SK-N-SH treated with all-trans-retinoic acid at 6 μM for 48 hours (cell line): ENCODE measurements at regions not wholly inside any gene's neighbourhood (a gene's known extent, or its start where the extent isn't known, plus 50 kb on each side); places are given as distances from the start of the nearest gene placed in this dataset.

Experiments
- ATAC-seq: fragments of 200-7000 bp; cut with Tn5 transposase; 3 replicates; pipeline ENCODE4 v1.9.1; 2020; ENCODE audit warnings: mild to moderate bottlenecking, moderate library complexity
- BACH2 ChIP-seq: fragments of 250-450 bp; sonication (Bioruptor Pico); IDR thresholded peaks from 2 replicates; pipeline ENCODE4 v1.9.0; 2021; ENCODE audit warnings: mild to moderate bottlenecking, borderline replicate concordance
- CSDC2 ChIP-seq: fragments of 250-450 bp; sonication (Bioruptor Pico); IDR thresholded peaks from 2 replicates; pipeline ENCODE4 v1.5.0; 2020; ENCODE audit warnings: mild to moderate bottlenecking, moderate library complexity
- CSRNP3 ChIP-seq: fragments of 250-450 bp; sonication (Bioruptor Pico); IDR thresholded peaks from 2 replicates; pipeline ENCODE4 v1.5.1; 2021; ENCODE audit warnings: mild to moderate bottlenecking, moderate library complexity
- ESRRG ChIP-seq: fragments of 250-450 bp; sonication (Bioruptor Pico); IDR thresholded peaks from 2 replicates; pipeline ENCODE4 v1.6.1; 2021; ENCODE audit warnings: mild to moderate bottlenecking
- GLIS3 ChIP-seq: fragments of 250-450 bp; sonication (Bioruptor Pico); IDR thresholded peaks from 2 replicates; pipeline ENCODE4 v1.5.0; 2020; ENCODE audit warnings: mild to moderate bottlenecking, moderate library complexity
- ISL1 ChIP-seq: fragments of 250-450 bp; sonication (Bioruptor Pico); IDR thresholded peaks from 2 replicates; pipeline ENCODE4 v2.1.2; 2022; ENCODE audit warnings: mild to moderate bottlenecking, moderate library complexity
- OSR1 ChIP-seq: fragments of 250-450 bp; sonication (Bioruptor Pico); IDR thresholded peaks from 2 replicates; pipeline ENCODE4 v1.8.0; 2022; ENCODE audit warnings: moderate library complexity, mild to moderate bottlenecking, inconsistent platforms
- PATZ1 ChIP-seq: fragments of 250-450 bp; sonication (Bioruptor Pico); IDR thresholded peaks from 2 replicates; pipeline ENCODE4 v1.8.0; 2020; ENCODE audit warnings: mild to moderate bottlenecking, moderate library complexity, borderline replicate concordance
- PPARA ChIP-seq: fragments of 250-450 bp; sonication (Bioruptor Pico); IDR thresholded peaks from 2 replicates; pipeline ENCODE4 v1.5.0; 2020; ENCODE audit warnings: mild to moderate bottlenecking, borderline replicate concordance
- RARB ChIP-seq: fragments of 250-450 bp; sonication (Bioruptor Pico); IDR thresholded peaks from 2 replicates; pipeline ENCODE4 v1.8.0; 2021; ENCODE audit warnings: mild to moderate bottlenecking, moderate library complexity
- SNAI2 ChIP-seq: fragments of 250-450 bp; sonication (Bioruptor Pico); IDR thresholded peaks from 2 replicates; pipeline ENCODE4 v1.5.0; 2020; ENCODE audit warnings: mild to moderate bottlenecking, moderate library complexity
- TCF4 ChIP-seq: fragments of 250-450 bp; sonication (Bioruptor Pico); IDR thresholded peaks from 2 replicates; pipeline ENCODE4 v1.8.0; 2021; ENCODE audit warnings: mild to moderate bottlenecking, moderate library complexity, borderline replicate concordance
- TOX ChIP-seq: fragments of 250-450 bp; sonication (Bioruptor Pico); IDR thresholded peaks from 2 replicates; pipeline ENCODE4 v1.8.0; 2021; ENCODE audit warnings: mild to moderate bottlenecking, moderate library complexity, borderline replicate concordance
- TSHZ2 ChIP-seq: fragments of 250-450 bp; sonication (Bioruptor Pico); IDR thresholded peaks from 2 replicates; pipeline ENCODE4 v1.5.0; 2020; ENCODE audit warnings: mild to moderate bottlenecking, moderate library complexity
- ZC3H10 ChIP-seq: fragments of 250-450 bp; sonication (Bioruptor Pico); IDR thresholded peaks from 2 replicates; pipeline ENCODE4 v1.5.1; 2021; ENCODE audit warnings: mild to moderate bottlenecking, moderate library complexity
- ZFP3 ChIP-seq: fragments of 250-450 bp; sonication (Bioruptor Pico); IDR thresholded peaks from 2 replicates; pipeline ENCODE4 v1.5.0; 2020; ENCODE audit warnings: mild to moderate bottlenecking, moderate library complexity
- ZFP30 ChIP-seq: fragments of 450-650 bp; formaldehyde crosslinking; IDR thresholded peaks from 2 replicates; pipeline ENCODE4 v1.5.0; 2022; ENCODE audit warnings: mild to moderate bottlenecking, moderate library complexity
- ZNF565 ChIP-seq: fragments of 450-650 bp; formaldehyde crosslinking; conservative IDR thresholded peaks from 2 replicates; pipeline ENCODE4 v1.5.0; 2020; ENCODE audit warnings: low read depth, mild to moderate bottlenecking, moderate library complexity
- ZNF70 ChIP-seq: fragments of 450-650 bp; formaldehyde crosslinking; IDR thresholded peaks from 2 replicates; pipeline ENCODE4 v1.5.0; 2020; ENCODE audit warnings: mild to moderate bottlenecking, moderate library complexity
- ZNF8 ChIP-seq: fragments of 450-650 bp; formaldehyde crosslinking; IDR thresholded peaks from 2 replicates; pipeline ENCODE4 v1.5.0; 2020; ENCODE audit warnings: mild to moderate bottlenecking, moderate library complexity

GRCh38 chr2:158917121-158917520 lies 51.3 kb upstream of the TANC1 start:
- ATAC-seq, result no peak
- TF ChIP-seq SNAI2 (no peak), ZC3H10 (CRISPR knock-in tag) (no peak), PATZ1 (CRISPR knock-in tag) (no peak), TCF4 (CRISPR knock-in tag) (no peak), TOX (CRISPR knock-in tag) (no peak), CSDC2 (CRISPR knock-in tag) (no peak), BACH2 (no peak), OSR1 (CRISPR knock-in tag) (no peak), GLIS3 (CRISPR knock-in tag) (no peak), ZFP30 (CRISPR knock-in tag) (no peak), ISL1 (CRISPR knock-in tag) (no peak), ZNF565 (no peak), ZFP3 (no peak), ZNF8 (CRISPR knock-in tag) (no peak), ZNF70 (CRISPR knock-in tag) (no peak), TSHZ2 (CRISPR knock-in tag) (no peak), ESRRG (CRISPR knock-in tag) (no peak)

- TF ChIP-seq PATZ1 (CRISPR knock-in tag), result no peak
- no peak for TF ChIP-seq ZNF8 (CRISPR knock-in tag)
- TF ChIP-seq ESRRG (CRISPR knock-in tag), result no peak
- no peak for TF ChIP-seq ZNF70 (CRISPR knock-in tag)
- TF ChIP-seq OSR1 (CRISPR knock-in tag), result no peak
- TF ChIP-seq PPARA, result no peak
- TF ChIP-seq TSHZ2 (CRISPR knock-in tag), result no peak
- no peak for TF ChIP-seq ZC3H10 (CRISPR knock-in tag)
- TF ChIP-seq CSRNP3, result no peak
- no peak for TF ChIP-seq RARB
- no peak for TF ChIP-seq ZFP30 (CRISPR knock-in tag)
- no peak for TF ChIP-seq ZFP3
Observed at GRCh38 chr2:158918452-158918851, 50.0 kb upstream of the TANC1 start.

More at GRCh38 chr2:158918452-158918851, 50.0 kb upstream of the TANC1 start:
- ATAC-seq, result no peak
